Erythroblast (primary cell): ENCODE measurements at regions not wholly inside any gene's neighbourhood (a gene's known extent, or its start where the extent isn't known, plus 50 kb on each side); places are given as distances from the start of the nearest gene placed in this dataset.

Experiments used
- GATA1 ChIP-seq: IDR thresholded peaks from 2 replicates; pipeline ENCODE4 v1.6.1; 2011; ENCODE audit warnings: low read depth, mild to moderate bottlenecking, control low read depth, low read length, moderate library complexity
- POLR2A ChIP-seq: IDR thresholded peaks from 2 replicates; pipeline ENCODE4 v1.6.1; 2011; ENCODE audit warnings: mild to moderate bottlenecking, low read length

DNA sequence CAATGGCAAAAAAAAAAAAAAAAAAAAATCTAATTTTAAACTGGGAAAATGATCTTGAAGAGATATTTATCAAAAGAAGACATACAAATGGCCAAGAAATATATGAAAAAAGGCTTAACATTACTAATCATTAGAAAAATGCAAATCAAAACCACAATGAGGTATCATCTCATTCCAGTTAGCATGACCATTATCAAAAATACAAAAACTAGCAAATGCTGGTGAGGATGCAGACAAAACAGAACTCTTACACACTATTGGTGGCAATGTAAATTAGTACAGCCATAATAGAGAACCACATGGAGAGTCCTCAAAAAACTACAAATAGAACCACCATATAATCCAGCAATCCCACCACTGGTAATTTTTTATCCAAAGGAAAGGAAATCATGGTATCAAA is 489.6 kb downstream of the TNS3 start:
- TF ChIP-seq POLR2A (no peak), GATA1 (no peak)
